ENCODE measurements at regions not wholly inside any gene's neighbourhood (a gene's known extent, or its start where the extent isn't known, plus 50 kb on each side); places are given as distances from the start of the nearest gene placed in this dataset.

GRCh38 chr6:14676977-14677781 is 559.6 kb downstream of the CD83 start:
- H4K20me1 ChIP-seq (ENCODE audit: insufficient read depth) = no peaks in the 10 kb centered on the region
- TF ChIP-seq ELF1 (IDR thresholded peaks at IDR 0.05; ENCODE audit: borderline replicate concordance, low read depth) (no peak), RAD21 (IDR thresholded peaks at IDR 0.05; ENCODE audit: low read depth) (no peak), ZFX (IDR thresholded peaks at IDR 0.05) (no peak), ATF3 (IDR thresholded peaks at IDR 0.05) (no peak), EZH2phosphoT487 (IDR thresholded peaks at IDR 0.05; ENCODE audit: borderline replicate concordance) (no peak), EZH2 (IDR thresholded peaks at IDR 0.05) (no peak), REST (IDR thresholded peaks at IDR 0.05; ENCODE audit: low read depth) (no peak), EGR1 (IDR thresholded peaks at IDR 0.05; ENCODE audit: low read depth) (no peak), MAX (IDR thresholded peaks at IDR 0.05) (no peak), JUND (IDR thresholded peaks at IDR 0.05) (no peak)
- DNase-seq (ENCODE audit: low read depth, low spot score) (no peak), ATAC-seq (no peak)
- CTCF ChIA-PET = no interaction called here
- no TSS peak for BruUV-seq (replicated peaks)
- no peak overlapping the region for H3K4me3 ChIP-seq (replicated peaks in 1 of 2; ENCODE audit: low read depth in 1 of 2, low read length in 2 of 2)
- H3K27me3 ChIP-seq (ENCODE audit: insufficient read depth, low read length) = no peaks in the 10 kb centered on the region
- intact Hi-C loops (cut with micrococcal nuclease) = no loop called here
- H3K9me3 ChIP-seq (ENCODE audit: control insufficient read depth in 1 of 2, insufficient read depth in 1 of 2, low read depth in 1 of 2, low read length in 2 of 2) = no peaks in the 10 kb centered on the region
- no peaks in the 10 kb centered on the region for H3K4me1 ChIP-seq (ENCODE audit: control insufficient read depth in 1 of 2, insufficient read depth in 2 of 2, low read length in 2 of 2)
- H3K27ac ChIP-seq (ENCODE audit: low read depth, low read length) = no peak overlapping the region
- no peaks in the 10 kb centered on the region for H3K9me2 ChIP-seq (ENCODE audit: insufficient read depth)
- H3K4me2 ChIP-seq (ENCODE audit: low read length) = no peak overlapping the region
- H3K79me2 ChIP-seq (ENCODE audit: insufficient read depth, low read length) = no peaks in the 10 kb centered on the region
- RAD21 ChIA-PET (ENCODE audit: low non-redundant PET in 1 of 2, low total read pairs in 2 of 2, uncharacterized antibody in 2 of 2, unreplicated experiment in 2 of 2) = no interaction called here
- no peak overlapping the region for H3K9ac ChIP-seq (ENCODE audit: low read length)
- H2AFZ ChIP-seq (ENCODE audit: low read depth, low read length, poor library complexity, severe bottlenecking) = no peak overlapping the region
- H3K36me3 ChIP-seq (ENCODE audit: control insufficient read depth in 1 of 2, insufficient read depth in 2 of 2, low read length in 2 of 2) = no peaks in the 10 kb centered on the region
- POLR2A ChIA-PET = no interaction called here

Measured in HCT116 (cell line).